ENCODE measurements at regions not wholly inside any gene's neighbourhood (a gene's known extent, or its start where the extent isn't known, plus 50 kb on each side); places are given as distances from the start of the nearest gene placed in this dataset.

DNA sequence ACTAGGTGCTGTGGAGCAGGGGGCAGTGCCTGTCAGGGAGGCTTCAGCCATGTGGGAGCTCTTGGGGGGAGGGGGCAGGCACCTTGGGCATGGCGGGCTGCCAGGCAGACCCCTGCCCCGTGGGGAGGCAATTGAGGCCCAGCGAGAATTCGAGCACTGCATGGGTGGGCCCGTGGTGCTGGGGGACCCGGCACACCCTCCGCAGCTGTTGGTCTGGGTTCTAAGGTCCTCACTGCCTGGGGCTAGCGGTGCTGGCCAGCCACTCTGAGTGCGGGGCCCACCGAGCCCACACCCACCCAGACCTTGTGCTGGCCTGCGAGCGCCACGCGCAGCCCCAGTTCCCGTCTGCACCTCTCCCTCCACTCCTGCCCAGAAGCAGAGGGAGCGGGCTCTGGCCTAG, 835.5 kb upstream of the CNTN5 start:
- no peak for TF ChIP-seq CTCF (IDR thresholded peaks at IDR 0.05; ENCODE audit: low read depth, low read length)
- H3K9me3 ChIP-seq = peaks cover 5% of the 10 kb centered on the region; the same call in 1 of the 2 replicates
- no peak overlapping the region for H3K4me3 ChIP-seq (ENCODE audit: low read depth, low read length)
- no peak for DNase-seq
- H3K4me1 ChIP-seq = no peaks in the 10 kb centered on the region
- no peaks in the 10 kb centered on the region for H3K27me3 ChIP-seq
- no peaks in the 10 kb centered on the region for H3K36me3 ChIP-seq

GRCh38 chr11:98194611-98195010, 826.1 kb upstream of the CNTN5 start:
- Histone ChIP-seq H3K4me3 (ENCODE audit: low read depth, low read length) (no peak overlapping the region), H3K36me3 (no peaks in the 10 kb centered on the region), H3K4me1 (no peaks in the 10 kb centered on the region), H3K9me3 (no peaks in the 10 kb centered on the region), H3K27me3 (no peaks in the 10 kb centered on the region)
- TF ChIP-seq CTCF (IDR thresholded peaks at IDR 0.05; ENCODE audit: low read depth, low read length) = no peak
- no peak for DNase-seq

DNA sequence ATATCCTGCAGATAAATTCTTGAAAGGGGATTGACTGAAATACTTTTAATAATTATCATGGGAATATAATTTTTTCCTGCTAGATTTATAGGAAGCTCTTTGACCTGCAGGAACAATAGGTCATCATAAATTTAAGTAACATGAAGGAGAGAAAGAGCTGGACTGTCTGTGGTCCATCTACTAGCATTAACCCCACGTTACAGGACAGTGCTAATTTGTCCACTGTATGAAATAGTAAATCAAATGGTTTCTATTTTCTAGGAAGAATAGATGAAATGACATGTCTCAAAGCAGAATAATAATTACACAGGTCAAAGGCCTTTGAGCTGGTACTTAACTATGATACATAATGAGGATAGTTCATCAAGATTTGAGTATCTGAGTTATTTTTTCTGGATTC, 825.4 kb upstream of the CNTN5 start:
- no peak for TF ChIP-seq CTCF (IDR thresholded peaks at IDR 0.05; ENCODE audit: low read depth, low read length)
- no peak for DNase-seq
- Histone ChIP-seq H3K4me3 (ENCODE audit: low read depth, low read length) (no peak overlapping the region), H3K27me3 (no peaks in the 10 kb centered on the region), H3K36me3 (no peaks in the 10 kb centered on the region), H3K4me1 (no peaks in the 10 kb centered on the region), H3K9me3 (no peaks in the 10 kb centered on the region)

DNA sequence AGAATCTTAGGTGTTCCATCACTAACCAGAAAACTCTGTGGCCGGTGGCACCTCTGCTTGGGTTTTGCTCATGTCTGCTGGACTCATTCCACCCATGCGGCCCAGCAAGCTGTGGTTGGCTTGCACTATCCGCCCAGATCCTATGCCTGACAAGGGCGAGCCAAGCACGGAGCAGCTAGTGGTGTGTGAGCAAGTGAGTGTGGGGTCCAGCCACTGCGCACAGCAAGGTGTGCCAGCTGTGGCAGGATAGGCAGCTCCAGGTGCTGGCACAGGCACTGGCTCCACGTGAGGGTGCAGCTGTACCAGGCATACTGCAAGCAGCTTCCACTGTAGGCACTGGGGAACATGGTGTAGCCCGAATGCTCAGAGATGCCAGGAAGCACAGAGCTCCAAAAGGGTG, 813.7 kb upstream of the CNTN5 start:
- H3K36me3 ChIP-seq = no peaks in the 10 kb centered on the region
- no peak overlapping the region for H3K4me3 ChIP-seq (ENCODE audit: low read depth, low read length)
- no peaks in the 10 kb centered on the region for H3K9me3 ChIP-seq
- no peak for DNase-seq
- TF ChIP-seq CTCF (IDR thresholded peaks at IDR 0.05; ENCODE audit: low read depth, low read length) = no peak
- H3K27me3 ChIP-seq = no peaks in the 10 kb centered on the region
- H3K4me1 ChIP-seq = no peaks in the 10 kb centered on the region

DNA sequence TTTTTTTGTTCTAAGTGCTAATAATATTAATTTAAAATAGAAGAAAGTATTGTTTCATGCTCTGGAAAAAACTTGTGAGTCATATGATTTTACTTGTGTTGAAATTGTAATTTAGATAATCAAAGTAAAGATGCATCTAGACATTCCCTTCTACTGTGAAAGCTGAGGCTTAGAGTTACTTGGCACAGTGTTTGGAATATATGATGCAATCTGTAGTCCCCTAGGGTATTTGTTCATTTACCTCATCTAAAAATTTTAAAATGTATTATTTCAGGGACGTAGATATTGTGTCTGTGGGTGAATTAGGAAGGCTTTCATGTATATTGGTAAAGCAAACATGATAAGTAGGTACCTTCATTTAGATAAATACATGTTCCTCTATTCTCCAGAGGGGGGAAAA, 793.5 kb upstream of the CNTN5 start:
- Histone ChIP-seq H3K4me1 (no peaks in the 10 kb centered on the region), H3K4me3 (ENCODE audit: low read depth, low read length) (no peak overlapping the region), H3K9me3 (no peaks in the 10 kb centered on the region), H3K27me3 (no peaks in the 10 kb centered on the region), H3K36me3 (no peaks in the 10 kb centered on the region)
- no peak for TF ChIP-seq CTCF (IDR thresholded peaks at IDR 0.05; ENCODE audit: low read depth, low read length)
- DNase-seq = no peak

- no peaks in the 10 kb centered on the region for H3K27me3 ChIP-seq
- no peak for TF ChIP-seq CTCF (IDR thresholded peaks at IDR 0.05; ENCODE audit: low read depth, low read length)
- H3K4me1 ChIP-seq = no peaks in the 10 kb centered on the region; the same call in 1 of the 2 replicates
- no peaks in the 10 kb centered on the region for H3K36me3 ChIP-seq
- H3K4me3 ChIP-seq (ENCODE audit: low read depth, low read length) = no peak overlapping the region
- H3K9me3 ChIP-seq = no peaks in the 10 kb centered on the region
- no peak for DNase-seq
Measured at GRCh38 chr11:98230678-98231077, 790.1 kb upstream of the CNTN5 start.

All from BE2C (cell line).